ENCODE measurements at regions not wholly inside any gene's neighbourhood (a gene's known extent, or its start where the extent isn't known, plus 50 kb on each side); places are given as distances from the start of the nearest gene placed in this dataset.

DNA sequence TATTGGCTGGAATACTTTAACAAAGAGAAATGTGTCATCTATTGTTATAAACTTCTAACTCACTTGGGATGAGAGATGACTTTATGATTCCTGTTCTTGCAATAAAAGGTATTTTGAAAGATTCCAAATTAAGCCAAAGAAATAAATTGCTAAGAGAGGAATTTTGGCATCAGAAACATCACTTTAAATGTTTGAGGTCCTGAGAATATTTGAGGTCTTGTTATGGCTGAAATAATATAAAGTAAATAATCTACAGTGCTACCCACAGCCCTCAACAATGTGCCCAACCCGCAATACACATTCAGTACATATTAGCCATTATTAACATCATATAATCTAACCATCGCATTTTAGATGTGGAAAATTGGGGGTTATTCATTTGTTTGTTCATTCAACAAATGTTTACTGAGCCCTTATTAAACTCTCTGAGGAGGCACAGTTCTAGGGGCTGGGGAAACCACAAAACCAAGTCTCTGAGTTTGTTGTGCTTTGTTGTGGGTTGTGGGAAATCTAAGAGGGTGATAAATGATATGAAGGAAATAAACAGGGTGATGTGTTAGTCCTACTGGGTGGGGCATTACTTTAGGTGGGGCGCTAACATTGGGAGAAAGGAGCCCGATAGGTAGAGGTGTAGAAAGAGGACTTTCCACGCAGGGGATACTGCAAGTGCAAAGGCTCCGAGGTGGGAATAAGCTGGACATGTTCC lies 135.2 kb upstream of the CLINT1 start:
- Histone ChIP-seq H4K20me1 (ENCODE audit: insufficient read depth, low read length) (no peaks in the 10 kb centered on the region), H3K4me3 (ENCODE audit: low read depth, low read length, poor library complexity, severe bottlenecking) (no peak overlapping the region), H3K9me2 (ENCODE audit: insufficient read depth, low read length) (no peaks in the 10 kb centered on the region), H2AFZ (ENCODE audit: low read length) (peak overlapping the region; percentile 22; the same call in 1 of the 2 replicates), H3K27ac (ENCODE audit: low read depth, low read length, poor library complexity, severe bottlenecking) (no peak overlapping the region), H3K4me1 (ENCODE audit: insufficient read depth, low read length, poor library complexity, severe bottlenecking) (no peaks in the 10 kb centered on the region), H3K36me3 (ENCODE audit: insufficient read depth, low read length) (no peaks in the 10 kb centered on the region), H3K9me3 (ENCODE audit: low read length) (no peaks in the 10 kb centered on the region), H3K4me2 (ENCODE audit: low read length) (no peak overlapping the region), H3K79me2 (ENCODE audit: insufficient read depth, low read depth, low read length) (no peaks in the 10 kb centered on the region)
- BruUV-seq (replicated peaks): no TSS peak
- CTCF ChIA-PET (ENCODE audit: unreplicated experiment): interaction anchor here (0.6 kb wide), 1 partner anchor 214 kb away, joined by 3 read pairs; no protein-coding TSS in a partner anchor
- intact Hi-C loops (cut with micrococcal nuclease; ENCODE audit: unreplicated experiment): no loop called here
- TF ChIP-seq CTCF (conservative IDR thresholded peaks at IDR 0.05; ENCODE audit: low read length) (no peak), EZH2phosphoT487 (IDR thresholded peaks at IDR 0.05; ENCODE audit: borderline replicate concordance, low read depth, low read length) (no peak)
- DNase-seq (ENCODE audit: low spot score): no peak
- POLR2A ChIA-PET: interaction anchor here (0.6 kb wide), 1 partner anchor 1138 kb away, joined by 3 read pairs; no protein-coding TSS in a partner anchor

- POLR2A ChIA-PET: interaction anchor here (0.7 kb wide), 1 partner anchor 1139 kb away, joined by 3 read pairs; no protein-coding TSS in a partner anchor
- no peaks in the 10 kb centered on the region for H3K4me1 ChIP-seq (ENCODE audit: insufficient read depth, low read length, poor library complexity, severe bottlenecking)
- no peaks in the 10 kb centered on the region for H3K9me2 ChIP-seq (ENCODE audit: insufficient read depth, low read length)
- intact Hi-C loops (cut with micrococcal nuclease; ENCODE audit: unreplicated experiment): no loop called here
- no peaks in the 10 kb centered on the region for H3K9me3 ChIP-seq (ENCODE audit: low read length)
- H3K79me2 ChIP-seq (ENCODE audit: insufficient read depth, low read depth, low read length): no peaks in the 10 kb centered on the region
- H3K36me3 ChIP-seq (ENCODE audit: insufficient read depth, low read length): no peaks in the 10 kb centered on the region
- no peak overlapping the region for H2AFZ ChIP-seq (ENCODE audit: low read length)
- TF ChIP-seq CTCF (conservative IDR thresholded peaks at IDR 0.05; ENCODE audit: low read length): no peak
- TF ChIP-seq EZH2phosphoT487 (IDR thresholded peaks at IDR 0.05; ENCODE audit: borderline replicate concordance, low read depth, low read length): no peak
- BruUV-seq (replicated peaks): no TSS peak
- H3K4me3 ChIP-seq (ENCODE audit: low read depth, low read length, poor library complexity, severe bottlenecking): no peak overlapping the region
- H3K27ac ChIP-seq (ENCODE audit: low read depth, low read length, poor library complexity, severe bottlenecking): no peak overlapping the region
- DNase-seq (ENCODE audit: low spot score): no peak
- H3K4me2 ChIP-seq (ENCODE audit: low read length): no peak overlapping the region
- H4K20me1 ChIP-seq (ENCODE audit: insufficient read depth, low read length): no peaks in the 10 kb centered on the region
- CTCF ChIA-PET (ENCODE audit: unreplicated experiment): no interaction called here
Observed at GRCh38 chr5:157993201-157993600, 134.3 kb upstream of the CLINT1 start.

DNA sequence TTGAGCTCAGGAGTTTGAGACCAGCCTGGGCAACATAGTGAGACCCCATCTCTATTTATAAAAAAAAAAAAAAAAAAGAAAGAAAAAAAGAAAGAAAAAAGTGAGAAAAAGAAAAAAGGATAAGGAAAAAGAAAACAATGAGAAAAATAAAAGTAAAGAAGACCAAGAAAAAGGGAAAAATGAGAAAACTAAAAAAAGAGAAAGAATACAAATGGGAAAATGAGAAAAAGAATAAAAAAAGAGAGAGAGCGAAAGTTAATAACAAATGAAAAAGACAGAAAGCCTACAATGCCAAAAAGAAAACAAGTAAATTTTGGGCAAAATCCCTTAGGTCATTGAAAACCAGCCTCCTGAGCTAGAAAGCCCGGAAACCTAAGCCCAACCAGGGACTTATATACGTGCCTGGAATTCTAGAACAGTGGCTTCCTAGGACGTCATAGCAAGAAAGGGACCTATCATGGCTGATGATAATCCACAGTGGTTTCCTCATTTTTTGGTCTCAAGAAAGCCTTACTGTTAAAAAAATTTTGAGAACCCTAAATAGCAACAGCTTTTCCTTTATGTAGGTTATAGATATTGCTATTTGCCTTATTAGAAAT lies 131.7 kb upstream of the CLINT1 start:
- BruUV-seq (replicated peaks): no TSS peak
- CTCF ChIA-PET (ENCODE audit: unreplicated experiment): no interaction called here
- intact Hi-C loops (cut with micrococcal nuclease; ENCODE audit: unreplicated experiment): no loop called here

More for the DNA sequence above, 131.7 kb upstream of the CLINT1 start:
- H3K4me2 ChIP-seq (ENCODE audit: low read length): no peak overlapping the region
- no peaks in the 10 kb centered on the region for H3K79me2 ChIP-seq (ENCODE audit: insufficient read depth, low read depth, low read length)
- no peaks in the 10 kb centered on the region for H3K4me1 ChIP-seq (ENCODE audit: insufficient read depth, low read length, poor library complexity, severe bottlenecking)
- H3K36me3 ChIP-seq (ENCODE audit: insufficient read depth, low read length): no peaks in the 10 kb centered on the region
- POLR2A ChIA-PET: interaction anchor here (0.6 to 1.3 kb wide), 4 partner anchors 24 to 380 kb away, joined by 3 to 7 read pairs (median 4); no protein-coding TSS in a partner anchor
- DNase-seq (ENCODE audit: low spot score): no peak
- no peaks in the 10 kb centered on the region for H3K9me2 ChIP-seq (ENCODE audit: insufficient read depth, low read length)
- H3K27ac ChIP-seq (ENCODE audit: low read depth, low read length, poor library complexity, severe bottlenecking): no peak overlapping the region
- TF ChIP-seq EZH2phosphoT487 (IDR thresholded peaks at IDR 0.05; ENCODE audit: borderline replicate concordance, low read depth, low read length) (no peak), CTCF (conservative IDR thresholded peaks at IDR 0.05; ENCODE audit: low read length) (no peak)
- H3K4me3 ChIP-seq (ENCODE audit: low read depth, low read length, poor library complexity, severe bottlenecking): no peak overlapping the region
- H3K9me3 ChIP-seq (ENCODE audit: low read length): no peaks in the 10 kb centered on the region
- H4K20me1 ChIP-seq (ENCODE audit: insufficient read depth, low read length): no peaks in the 10 kb centered on the region
- no peak overlapping the region for H2AFZ ChIP-seq (ENCODE audit: low read length)
